Gastroesophageal sphincter (tissue), 4 donors: ENCODE measurements at regions not wholly inside any gene's neighbourhood (a gene's known extent, or its start where the extent isn't known, plus 50 kb on each side); places are given as distances from the start of the nearest gene placed in this dataset.

Source experiments
- ATAC-seq: fragments of 150-250 bp; one replicate; pipeline ENCODE4 v1.9.1; 2016; ENCODE audit warnings: mild to moderate bottlenecking, moderate library complexity
- H3K27ac ChIP-seq, 4 donors: fragments of 200-600 bp; sonication (generic) in 3 of 4; 1 replicate in 3 of 4; 2 replicates in 1 of 4; pipeline ENCODE4 v1.5.1; 2016 to 2019
- H3K27me3 ChIP-seq: fragments of 200-600 bp; sonication (generic); one replicate; pipeline ENCODE4 v1.5.1; 2019
- H3K36me3 ChIP-seq, 2 donors: fragments of 200-600 bp; sonication (generic); one replicate each; pipeline ENCODE4 v1.5.1; 2019; ENCODE audit warnings: control low read depth in 1 of 2
- H3K4me1 ChIP-seq, 3 donors: fragments of 200-600 bp; sonication (generic); 1 replicate in 2 of 3; 2 replicates in 1 of 3; pipeline ENCODE4 v1.5.1; 2016 to 2019; ENCODE audit warnings: control low read depth in 2 of 3
- H3K4me3 ChIP-seq, 2 donors: fragments of 200-600 bp; sonication (generic); one replicate each; pipeline ENCODE4 v1.5.1; 2019; ENCODE audit warnings: mild to moderate bottlenecking in 1 of 2, moderate library complexity in 1 of 2
- H3K9me3 ChIP-seq, 3 donors: fragments of 200-600 bp; sonication (generic); one replicate each; pipeline ENCODE4 v1.5.1; 2017 to 2019; ENCODE audit warnings: control low read depth in 2 of 3
- EP300 ChIP-seq: sonication (generic); formaldehyde crosslinking; IDR thresholded peaks from one replicate; pipeline ENCODE4 v1.6.1; 2017; ENCODE audit warnings: antibody characterized with exemption, mild to moderate bottlenecking
- POLR2A ChIP-seq, 2 donors: fragments of 450-650 bp; IDR thresholded peaks; one replicate each; pipeline ENCODE4 v1.6.1; 2017; ENCODE audit warnings: antibody characterized with exemption in 2 of 2, mild to moderate bottlenecking in 2 of 2, moderate library complexity in 1 of 2
- POLR2AphosphoS5 ChIP-seq: sonication (generic); formaldehyde crosslinking; IDR thresholded peaks from one replicate; pipeline ENCODE4 v1.6.1; 2017; ENCODE audit warnings: antibody characterized with exemption
- WGBS, 2 donors: methylation state at CpG; one replicate each; pipeline ENCODE4 v1.1.5; 2018; ENCODE audit warnings: low coverage in 1 of 2; 5-methylcytosine and 5-hydroxymethylcytosine counted together
- TF ChIP-seq, protein P1 (sequence below), 4 experiments: fragments of 200-600 bp in 2 of 4; fragments of 450-650 bp in 2 of 4; sonication (generic) in 1 of 4; IDR thresholded peaks; one replicate each; pipeline ENCODE4 v1.5.1; 2017 to 2019; ENCODE audit warnings: antibody characterized with exemption in 4 of 4, mild to moderate bottlenecking in 2 of 4, moderate library complexity in 2 of 4

DNA sequence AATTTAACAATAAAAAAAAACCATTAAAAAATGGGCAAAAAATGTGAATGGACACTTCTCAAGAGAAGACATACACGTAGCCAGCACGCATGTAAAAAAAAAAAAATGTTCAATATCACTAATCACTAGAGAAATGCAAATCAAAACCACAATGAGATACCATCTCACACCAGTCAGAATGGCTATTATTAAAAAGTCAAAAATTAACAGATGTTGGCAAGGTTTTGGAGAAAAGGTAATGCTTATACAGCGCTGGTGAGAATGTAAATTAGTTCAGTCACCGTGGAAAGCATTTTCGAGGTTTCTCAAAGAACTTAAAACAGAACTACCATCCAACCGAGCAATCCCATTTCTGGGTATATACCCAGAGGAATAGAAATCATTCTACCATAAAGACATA, 1091.5 kb upstream of the B3GALT2 start:
- Histone ChIP-seq H3K27ac (no peak overlapping the region), H3K4me3 (no peak overlapping the region), H3K36me3 (no peaks in the 10 kb centered on the region), H3K4me1 (no peaks in the 10 kb centered on the region), H3K9me3 (no peaks in the 10 kb centered on the region), H3K27me3 (no peaks in the 10 kb centered on the region)
- TF ChIP-seq, protein P1, sequence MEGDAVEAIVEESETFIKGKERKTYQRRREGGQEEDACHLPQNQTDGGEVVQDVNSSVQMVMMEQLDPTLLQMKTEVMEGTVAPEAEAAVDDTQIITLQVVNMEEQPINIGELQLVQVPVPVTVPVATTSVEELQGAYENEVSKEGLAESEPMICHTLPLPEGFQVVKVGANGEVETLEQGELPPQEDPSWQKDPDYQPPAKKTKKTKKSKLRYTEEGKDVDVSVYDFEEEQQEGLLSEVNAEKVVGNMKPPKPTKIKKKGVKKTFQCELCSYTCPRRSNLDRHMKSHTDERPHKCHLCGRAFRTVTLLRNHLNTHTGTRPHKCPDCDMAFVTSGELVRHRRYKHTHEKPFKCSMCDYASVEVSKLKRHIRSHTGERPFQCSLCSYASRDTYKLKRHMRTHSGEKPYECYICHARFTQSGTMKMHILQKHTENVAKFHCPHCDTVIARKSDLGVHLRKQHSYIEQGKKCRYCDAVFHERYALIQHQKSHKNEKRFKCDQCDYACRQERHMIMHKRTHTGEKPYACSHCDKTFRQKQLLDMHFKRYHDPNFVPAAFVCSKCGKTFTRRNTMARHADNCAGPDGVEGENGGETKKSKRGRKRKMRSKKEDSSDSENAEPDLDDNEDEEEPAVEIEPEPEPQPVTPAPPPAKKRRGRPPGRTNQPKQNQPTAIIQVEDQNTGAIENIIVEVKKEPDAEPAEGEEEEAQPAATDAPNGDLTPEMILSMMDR (IDR thresholded peaks at IDR 0.05) = no peak
- WGBS, 2 donors = 97 to 98% methylated on average over 6 of the region's 6 CpGs
- no peak for ATAC-seq

DNA sequence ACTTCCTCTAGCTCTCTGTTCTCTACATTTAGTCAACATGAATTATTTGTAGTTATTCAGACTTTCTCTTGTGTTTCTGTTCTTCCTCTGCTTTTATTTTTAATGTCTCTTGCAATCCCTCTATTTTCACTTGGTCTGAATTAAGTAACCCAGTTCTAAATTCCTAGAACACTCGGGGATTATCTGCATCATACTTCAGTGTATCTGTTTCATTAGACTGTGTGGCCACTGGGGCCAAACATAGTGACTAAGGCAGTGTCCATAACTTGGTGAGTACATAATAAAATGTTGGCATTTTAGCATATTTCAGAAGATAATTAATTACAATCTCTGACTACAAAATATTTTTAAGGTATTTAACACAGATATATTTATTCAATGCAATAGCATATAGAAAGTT, 1087.2 kb upstream of the B3GALT2 start:
- TF ChIP-seq POLR2AphosphoS5 (no peak), EP300 (no peak), POLR2A (IDR thresholded peaks at IDR 0.05) (no peak)
- TF ChIP-seq, protein P1 (IDR thresholded peaks at IDR 0.05) = no peak
- Histone ChIP-seq H3K4me1 (no peaks in the 10 kb centered on the region), H3K27ac (no peak overlapping the region), H3K27me3 (no peaks in the 10 kb centered on the region), H3K9me3 (no peaks in the 10 kb centered on the region), H3K4me3 (no peak overlapping the region), H3K36me3 (no peaks in the 10 kb centered on the region)
- WGBS, 2 donors = 80 to 88% methylated on average over 1 of the region's 1 CpG
- no peak for ATAC-seq

DNA sequence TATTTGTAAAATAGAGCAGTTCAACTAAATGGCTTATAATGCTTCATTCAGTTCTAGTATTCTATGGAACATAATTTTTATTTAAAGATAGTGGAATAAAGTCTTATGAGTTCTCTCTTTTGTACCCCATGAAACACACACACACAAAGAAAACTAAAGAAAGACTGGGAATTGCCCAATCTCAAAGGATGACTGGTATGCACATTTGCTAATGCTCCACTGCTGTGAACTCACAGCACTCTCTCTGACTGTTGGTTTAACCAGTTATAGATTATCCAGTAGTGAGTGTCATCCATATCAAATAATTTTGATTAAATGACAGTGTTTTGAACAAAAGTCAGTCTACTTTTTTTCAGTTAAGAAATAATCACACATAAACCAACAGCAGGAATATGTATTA, 1082.4 kb upstream of the B3GALT2 start:
- H3K27me3 ChIP-seq = no peaks in the 10 kb centered on the region
- no peaks in the 10 kb centered on the region for H3K36me3 ChIP-seq
- no peaks in the 10 kb centered on the region for H3K9me3 ChIP-seq
- H3K27ac ChIP-seq = no peak overlapping the region
- no peak overlapping the region for H3K4me3 ChIP-seq
- H3K4me1 ChIP-seq = no peaks in the 10 kb centered on the region
- ATAC-seq = no peak
- TF ChIP-seq EP300 (no peak), POLR2A (IDR thresholded peaks at IDR 0.05) (no peak), POLR2AphosphoS5 (no peak)
- TF ChIP-seq, protein P1 (IDR thresholded peaks at IDR 0.05) = no peak

GRCh38 chr1:194267021-194267420, 1080.6 kb upstream of the B3GALT2 start:
- ATAC-seq = no peak
- 63 to 75% methylated on average over 2 of the region's 2 CpGs for WGBS, 2 donors
- no peaks in the 10 kb centered on the region for H3K27me3 ChIP-seq
- TF ChIP-seq POLR2AphosphoS5 (no peak), POLR2A (IDR thresholded peaks at IDR 0.05) (no peak), EP300 (no peak)
- TF ChIP-seq, protein P1 (IDR thresholded peaks at IDR 0.05) = no peak
- no peak overlapping the region for H3K4me3 ChIP-seq
- no peaks in the 10 kb centered on the region for H3K4me1 ChIP-seq
- no peaks in the 10 kb centered on the region for H3K36me3 ChIP-seq
- H3K9me3 ChIP-seq = no peaks in the 10 kb centered on the region
- H3K27ac ChIP-seq = no peak overlapping the region

DNA sequence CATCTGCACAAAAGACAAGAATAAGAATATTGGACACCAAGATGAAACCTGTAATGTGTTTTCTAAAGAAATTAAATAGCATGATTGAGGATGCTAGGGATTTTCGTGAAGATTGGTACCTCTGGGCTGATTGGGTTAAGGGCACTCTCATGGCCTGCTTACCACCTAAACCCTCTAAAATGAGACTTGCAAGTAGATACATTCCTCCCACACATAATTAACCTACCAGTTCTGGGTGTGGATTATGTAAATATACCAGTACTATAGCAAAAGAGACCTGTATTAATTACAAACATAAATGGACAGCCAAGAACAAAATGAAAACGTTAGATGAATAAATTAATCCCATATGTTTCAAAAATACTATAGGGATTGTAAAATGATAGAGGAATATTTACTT, 1069.6 kb upstream of the B3GALT2 start:
- TF ChIP-seq POLR2AphosphoS5 = no peak
- TF ChIP-seq, protein P1 (IDR thresholded peaks at IDR 0.05) = no peak
- TF ChIP-seq EP300 = no peak
- no peak for TF ChIP-seq POLR2A (IDR thresholded peaks at IDR 0.05)
- Histone ChIP-seq H3K9me3 (no peaks in the 10 kb centered on the region), H3K4me1 (no peaks in the 10 kb centered on the region), H3K4me3 (no peak overlapping the region), H3K36me3 (no peaks in the 10 kb centered on the region), H3K27me3 (no peaks in the 10 kb centered on the region), H3K27ac (no peak overlapping the region)
- ATAC-seq = no peak
- WGBS, 2 donors = 64 to 71% methylated on average over 2 of the region's 2 CpGs
